LNCaP clone FGC (cell line): ENCODE measurements at regions not wholly inside any gene's neighbourhood (a gene's known extent, or its start where the extent isn't known, plus 50 kb on each side); places are given as distances from the start of the nearest gene placed in this dataset.
"Not testable (repeated sequence)": the region's sequence is repeated elsewhere in the genome, so short reads cannot be mapped to it uniquely, and the experiment has no call there.

Experiments
- DNase-seq: peaks from one replicate; pipeline ENCODE4 v3.0.0-alpha.2; 2011; ENCODE audit warnings: low read depth
- H3K4me3 ChIP-seq: 2 replicates; pipeline ENCODE4 v1.5.1; 2011; ENCODE audit warnings: mild to moderate bottlenecking, low read depth, low read length, control low read depth
- TF ChIP-seq, protein P1 (sequence below): IDR thresholded peaks from 2 replicates; pipeline ENCODE4 v1.5.1; 2012; ENCODE audit warnings: mild to moderate bottlenecking; ENCODE audit not compliant: control insufficient read depth, insufficient read depth; ENCODE audit errors: extremely low read depth

- DNase-seq: no peak
- TF ChIP-seq, protein P1, sequence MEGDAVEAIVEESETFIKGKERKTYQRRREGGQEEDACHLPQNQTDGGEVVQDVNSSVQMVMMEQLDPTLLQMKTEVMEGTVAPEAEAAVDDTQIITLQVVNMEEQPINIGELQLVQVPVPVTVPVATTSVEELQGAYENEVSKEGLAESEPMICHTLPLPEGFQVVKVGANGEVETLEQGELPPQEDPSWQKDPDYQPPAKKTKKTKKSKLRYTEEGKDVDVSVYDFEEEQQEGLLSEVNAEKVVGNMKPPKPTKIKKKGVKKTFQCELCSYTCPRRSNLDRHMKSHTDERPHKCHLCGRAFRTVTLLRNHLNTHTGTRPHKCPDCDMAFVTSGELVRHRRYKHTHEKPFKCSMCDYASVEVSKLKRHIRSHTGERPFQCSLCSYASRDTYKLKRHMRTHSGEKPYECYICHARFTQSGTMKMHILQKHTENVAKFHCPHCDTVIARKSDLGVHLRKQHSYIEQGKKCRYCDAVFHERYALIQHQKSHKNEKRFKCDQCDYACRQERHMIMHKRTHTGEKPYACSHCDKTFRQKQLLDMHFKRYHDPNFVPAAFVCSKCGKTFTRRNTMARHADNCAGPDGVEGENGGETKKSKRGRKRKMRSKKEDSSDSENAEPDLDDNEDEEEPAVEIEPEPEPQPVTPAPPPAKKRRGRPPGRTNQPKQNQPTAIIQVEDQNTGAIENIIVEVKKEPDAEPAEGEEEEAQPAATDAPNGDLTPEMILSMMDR: no peak
These were observed 197.5 kb upstream of the C2CD4B start for GRCh38 chr15:62362608-62363007.

DNA sequence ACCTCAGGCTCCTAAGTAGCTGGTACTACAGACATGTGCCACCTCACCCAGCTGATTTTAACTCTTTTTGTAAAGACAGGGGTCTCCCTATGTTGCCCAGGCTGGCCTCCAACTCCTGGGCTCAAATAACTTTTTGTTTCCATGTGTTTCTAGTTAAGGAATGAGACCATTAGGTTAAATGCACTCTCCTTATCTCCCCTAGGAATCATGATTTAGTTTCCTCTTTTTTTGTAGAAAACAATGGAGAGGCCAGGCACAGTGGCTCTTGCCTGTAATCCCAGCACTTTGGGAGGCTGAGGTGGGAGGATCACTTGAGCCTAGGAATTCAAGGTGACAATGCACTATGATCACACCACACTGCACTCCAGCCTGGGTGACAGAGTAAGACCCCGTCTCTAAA lies 198.8 kb upstream of the C2CD4B start:
- TF ChIP-seq, protein P1: no peak
- no peak for DNase-seq
- no peak overlapping the region for H3K4me3 ChIP-seq

More at GRCh38 chr15:62362608-62363007, 197.5 kb upstream of the C2CD4B start:
- H3K4me3 ChIP-seq: no peak overlapping the region

DNA sequence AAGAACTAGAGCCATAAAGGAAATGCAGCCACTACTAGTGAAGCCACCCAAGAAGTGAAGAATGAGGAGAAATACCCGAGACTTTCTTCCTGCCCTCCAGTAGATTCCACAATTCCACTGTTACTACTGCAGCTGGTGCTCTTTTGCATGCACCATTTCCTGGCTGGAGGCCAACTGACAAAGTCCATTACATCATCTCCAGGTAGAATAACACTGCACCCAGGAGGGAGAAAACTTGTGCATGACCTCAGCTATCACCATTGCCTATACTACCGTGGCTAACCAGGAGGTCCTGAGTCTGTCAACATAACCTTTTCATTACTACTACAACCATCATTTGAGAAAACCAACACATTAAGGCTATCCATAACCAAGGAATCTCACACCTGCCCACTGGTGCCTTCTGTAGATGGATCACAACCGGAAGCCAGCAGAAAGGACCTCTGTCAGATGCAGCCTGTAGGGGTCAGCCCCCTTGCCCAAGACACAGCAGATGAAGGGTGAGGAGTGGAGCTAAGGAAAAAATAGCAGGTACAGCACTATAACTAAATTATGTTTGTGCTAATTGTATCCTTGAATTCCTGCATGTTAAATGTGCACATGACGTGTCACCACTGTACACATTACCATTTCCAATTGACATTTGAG lies 200.8 kb upstream of the C2CD4B start:
- DNase-seq: no peak
- TF ChIP-seq, protein P1: no peak
- no peak overlapping the region for H3K4me3 ChIP-seq

DNA sequence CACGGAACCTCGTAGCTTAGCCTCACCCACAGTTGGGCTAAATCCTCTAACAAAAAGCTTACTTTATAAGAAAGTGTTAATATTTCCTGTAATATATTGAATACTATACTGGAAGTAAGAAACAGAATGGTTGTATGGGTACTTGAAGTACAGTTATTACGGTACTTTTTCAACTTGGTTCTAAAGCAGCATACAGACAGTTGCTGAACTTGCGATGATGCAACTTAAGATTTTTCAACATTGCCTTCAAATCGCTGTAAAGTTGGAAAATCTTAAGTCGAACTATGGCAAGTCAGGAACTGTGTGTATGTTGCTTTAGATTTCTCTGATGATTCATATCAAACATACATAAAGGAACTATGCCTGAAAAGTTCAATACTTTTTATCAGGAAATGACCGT lies 204.4 kb upstream of the C2CD4B start:
- TF ChIP-seq, protein P1: no peak
- DNase-seq: no peak
- H3K4me3 ChIP-seq: no peak overlapping the region

GRCh38 chr15:62371683-62372082 lies 206.6 kb upstream of the C2CD4B start:
- not testable (repeated sequence) for DNase-seq, H3K4me3 ChIP-seq

GRCh38 chr15:62377736-62378480 lies 212.8 kb upstream of the C2CD4B start:
- TF ChIP-seq, protein P1: no peak
- no peak overlapping the region for H3K4me3 ChIP-seq
- no peak for DNase-seq

- H3K4me3 ChIP-seq: no peak overlapping the region
- TF ChIP-seq, protein P1: no peak
- no peak for DNase-seq
These were observed 213.8 kb upstream of the C2CD4B start for GRCh38 chr15:62378772-62379498.
